Neural cell (in vitro differentiated cells): ENCODE measurements at regions not wholly inside any gene's neighbourhood (a gene's known extent, or its start where the extent isn't known, plus 50 kb on each side); places are given as distances from the start of the nearest gene placed in this dataset.

ENCODE experiments used
- EP300 ChIP-seq: fragments of 450-650 bp; conservative IDR thresholded peaks from 2 replicates; pipeline ENCODE4 v1.6.1; 2014; ENCODE audit warnings: antibody characterized with exemption, mild to moderate bottlenecking, moderate library complexity; ENCODE audit not compliant: poor library complexity, severe bottlenecking
- EZH2 ChIP-seq: fragments of 200-600, 300-800 bp; shearing (Covaris generic), sonication (generic); IDR thresholded peaks from 2 replicates; pipeline ENCODE4 v1.6.1; 2014; ENCODE audit warnings: antibody characterized with exemption, low read length, borderline replicate concordance, mild to moderate bottlenecking; ENCODE audit not compliant: insufficient read depth, poor library complexity, severe bottlenecking
- POLR2AphosphoS5 ChIP-seq: IDR thresholded peaks from 2 replicates; pipeline ENCODE4 v1.6.1; 2012
- RAD21 ChIP-seq: fragments of 450-650 bp; conservative IDR thresholded peaks from 2 replicates; pipeline ENCODE4 v1.6.1; 2014; ENCODE audit warnings: antibody characterized with exemption, mild to moderate bottlenecking, moderate library complexity
- SMC3 ChIP-seq: fragments of 450-650 bp; conservative IDR thresholded peaks from 2 replicates; pipeline ENCODE4 v1.6.1; 2014; ENCODE audit warnings: antibody characterized with exemption, mild to moderate bottlenecking, moderate library complexity; ENCODE audit not compliant: poor library complexity
- TAF1 ChIP-seq: IDR thresholded peaks from 2 replicates; pipeline ENCODE4 v1.6.1; 2012; ENCODE audit warnings: low read depth
- TF ChIP-seq, protein P1 (sequence below): fragments of 450-650 bp; IDR thresholded peaks from 2 replicates; pipeline ENCODE4 v1.5.1; 2014; ENCODE audit warnings: antibody characterized with exemption, mild to moderate bottlenecking, moderate library complexity; ENCODE audit not compliant: poor library complexity, severe bottlenecking

DNA sequence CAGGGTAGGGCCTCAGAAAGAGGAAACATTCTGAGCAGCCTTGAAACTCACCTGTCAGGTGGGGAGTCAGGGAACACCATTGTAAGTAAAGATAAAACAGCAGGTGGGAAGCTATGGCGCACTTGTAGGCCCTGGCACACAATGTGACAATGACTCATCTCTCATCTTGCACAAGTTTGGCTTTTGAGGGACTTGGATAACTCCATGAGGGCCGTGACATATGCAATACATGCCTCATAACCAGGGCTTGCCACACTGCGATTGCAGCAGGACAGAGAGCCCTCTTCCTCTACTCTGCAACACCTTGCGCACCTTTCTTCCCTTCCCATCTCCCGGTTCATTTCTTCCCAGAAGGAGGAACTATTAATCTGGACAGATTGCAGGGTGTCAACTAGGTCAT is 144.9 kb downstream of the CEP120 start:
- TF ChIP-seq, protein P1, sequence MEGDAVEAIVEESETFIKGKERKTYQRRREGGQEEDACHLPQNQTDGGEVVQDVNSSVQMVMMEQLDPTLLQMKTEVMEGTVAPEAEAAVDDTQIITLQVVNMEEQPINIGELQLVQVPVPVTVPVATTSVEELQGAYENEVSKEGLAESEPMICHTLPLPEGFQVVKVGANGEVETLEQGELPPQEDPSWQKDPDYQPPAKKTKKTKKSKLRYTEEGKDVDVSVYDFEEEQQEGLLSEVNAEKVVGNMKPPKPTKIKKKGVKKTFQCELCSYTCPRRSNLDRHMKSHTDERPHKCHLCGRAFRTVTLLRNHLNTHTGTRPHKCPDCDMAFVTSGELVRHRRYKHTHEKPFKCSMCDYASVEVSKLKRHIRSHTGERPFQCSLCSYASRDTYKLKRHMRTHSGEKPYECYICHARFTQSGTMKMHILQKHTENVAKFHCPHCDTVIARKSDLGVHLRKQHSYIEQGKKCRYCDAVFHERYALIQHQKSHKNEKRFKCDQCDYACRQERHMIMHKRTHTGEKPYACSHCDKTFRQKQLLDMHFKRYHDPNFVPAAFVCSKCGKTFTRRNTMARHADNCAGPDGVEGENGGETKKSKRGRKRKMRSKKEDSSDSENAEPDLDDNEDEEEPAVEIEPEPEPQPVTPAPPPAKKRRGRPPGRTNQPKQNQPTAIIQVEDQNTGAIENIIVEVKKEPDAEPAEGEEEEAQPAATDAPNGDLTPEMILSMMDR: no peak
- TF ChIP-seq POLR2AphosphoS5 (no peak), EZH2 (no peak), SMC3 (no peak), RAD21 (no peak), TAF1 (no peak), EP300 (no peak)
